Lung (tissue), 11 donors: ENCODE measurements at regions not wholly inside any gene's neighbourhood (a gene's known extent, or its start where the extent isn't known, plus 50 kb on each side); places are given as distances from the start of the nearest gene placed in this dataset.

Experiments used
- ATAC-seq: fragments of 200-7000 bp; cut with Tn5 transposase; one replicate; pipeline ENCODE4 v1.9.1; 2020; ENCODE audit warnings: moderate number of reproducible peaks; ENCODE audit not compliant: insufficient read depth, low FRiP score
- DNase-seq, 3 donors: peaks; one replicate each; pipeline ENCODE4 v3.0.0-alpha.2; 2013 to 2017
- H3K27ac ChIP-seq, 2 donors: one replicate each; pipeline ENCODE4 v1.5.1; 2013; ENCODE audit warnings: mild to moderate bottlenecking in 2 of 2, moderate library complexity in 2 of 2, control low read depth in 1 of 2, inconsistent platforms in 1 of 2, low read depth in 1 of 2, low read length in 1 of 2
- H3K27me3 ChIP-seq, 3 donors: one replicate each; pipeline ENCODE4 v1.5.1; 2013; ENCODE audit warnings: low read length in 2 of 3; ENCODE audit not compliant: control insufficient read depth in 3 of 3, insufficient read depth in 3 of 3
- H3K36me3 ChIP-seq, 4 donors: one replicate each; pipeline ENCODE4 v1.5.1; 2013; ENCODE audit warnings: low read length in 4 of 4, mild to moderate bottlenecking in 1 of 4, moderate library complexity in 1 of 4; ENCODE audit not compliant: control insufficient read depth in 4 of 4, insufficient read depth in 4 of 4
- H3K4me1 ChIP-seq, 5 donors: one replicate each; pipeline ENCODE4 v1.5.1; 2013; ENCODE audit warnings: low read length in 5 of 5, mild to moderate bottlenecking in 2 of 5, moderate library complexity in 1 of 5; ENCODE audit not compliant: control insufficient read depth in 5 of 5, insufficient read depth in 5 of 5
- H3K4me3 ChIP-seq: one replicate; pipeline ENCODE4 v1.5.1; 2013; ENCODE audit warnings: mild to moderate bottlenecking, control low read depth, moderate library complexity
- H3K9ac ChIP-seq, 2 donors: one replicate each; pipeline ENCODE4 v1.5.1; 2013; ENCODE audit warnings: low read length in 2 of 2, control low read depth in 1 of 2; ENCODE audit not compliant: insufficient read depth in 1 of 2
- H3K9me3 ChIP-seq, 4 donors: one replicate each; pipeline ENCODE4 v1.5.1; 2013; ENCODE audit warnings: low read length in 3 of 4, mild to moderate bottlenecking in 1 of 4, moderate library complexity in 1 of 4; ENCODE audit not compliant: control insufficient read depth in 4 of 4, insufficient read depth in 3 of 4
- CTCF ChIP-seq: IDR thresholded peaks from 2 replicates; pipeline ENCODE4 v1.5.1; 2012; ENCODE audit warnings: mild to moderate bottlenecking; ENCODE audit errors: control extremely low read depth, extremely low read depth
- WGBS, 2 donors: extraction: QIAGEN DNeasy Blood & Tissue Kit; methylation state at CpG; one replicate each; pipeline ENCODE4 v1.1.7; 2013; 5-methylcytosine and 5-hydroxymethylcytosine counted together
- donor health status: control.
- donor health status: control.
- donor health status: Bipolar disorder and iron deficiency.
- donor health status: healthy.
- donor health status: DM: yes; HTN: yes; CAD: no.

GRCh38 chr18:76592981-76593381 is 97.9 kb upstream of the ZNF516 start:
- DNase-seq: peak in 2 of 3 donors; percentile 31 to 50
- H3K27ac ChIP-seq: no peak overlapping the region
- 30 to 42% methylated on average over 10 of the region's 10 CpGs for WGBS, 2 donors

GRCh38 chr18:76592096-76592495 is 97.1 kb upstream of the ZNF516 start:
- Histone ChIP-seq H3K9ac (no peak overlapping the region), H3K4me3 (no peak overlapping the region), H3K9me3 (no peaks in the 10 kb centered on the region), H3K27ac (no peak overlapping the region), H3K4me1 (peaks cover 0 to 29% (median 0%) of the 10 kb centered on the region in 5 donors), H3K36me3 (no peaks in the 10 kb centered on the region), H3K27me3 (no peaks in the 10 kb centered on the region)
- TF ChIP-seq CTCF: no peak
- 87 to 91% methylated on average over 6 of the region's 6 CpGs for WGBS, 2 donors
- ATAC-seq (no peak), DNase-seq (no peak)

More at GRCh38 chr18:76592981-76593381, 97.9 kb upstream of the ZNF516 start:
- peak overlapping the region in 1 of 2 donors; percentile 62 for H3K9ac ChIP-seq
- peaks cover 0 to 29% (median 0%) of the 10 kb centered on the region in 5 donors for H3K4me1 ChIP-seq
- no peak for ATAC-seq
- no peaks in the 10 kb centered on the region for H3K36me3 ChIP-seq
- no peak overlapping the region for H3K4me3 ChIP-seq
- no peaks in the 10 kb centered on the region for H3K27me3 ChIP-seq
- H3K9me3 ChIP-seq: no peaks in the 10 kb centered on the region
- TF ChIP-seq CTCF: no peak

GRCh38 chr18:76589866-76590265 is 94.8 kb upstream of the ZNF516 start:
- no peak for TF ChIP-seq CTCF
- no peak overlapping the region for H3K4me3 ChIP-seq
- no peaks in the 10 kb centered on the region for H3K9me3 ChIP-seq
- H3K27ac ChIP-seq: no peak overlapping the region
- WGBS, 2 donors: 89 to 92% methylated on average over 14 of the region's 14 CpGs
- DNase-seq: no peak
- peaks cover 0 to 29% (median 0%) of the 10 kb centered on the region in 5 donors for H3K4me1 ChIP-seq
- no peaks in the 10 kb centered on the region for H3K36me3 ChIP-seq
- ATAC-seq: no peak
- H3K9ac ChIP-seq: no peak overlapping the region
- no peaks in the 10 kb centered on the region for H3K27me3 ChIP-seq

GRCh38 chr18:76589316-76589715 is 94.3 kb upstream of the ZNF516 start:
- Histone ChIP-seq H3K9me3 (no peaks in the 10 kb centered on the region), H3K9ac (peak overlapping the region; percentile 61 to 87), H3K4me3 (no peak overlapping the region), H3K36me3 (no peaks in the 10 kb centered on the region), H3K27me3 (no peaks in the 10 kb centered on the region), H3K4me1 (peaks cover 0 to 29% (median 0%) of the 10 kb centered on the region in 5 donors), H3K27ac (no peak overlapping the region)
- no peak for TF ChIP-seq CTCF
- WGBS, 2 donors: 10 to 11% methylated on average over 1 of the region's 1 CpG
- DNase-seq: no peak
- ATAC-seq: no peak
